H9 (cell line): ENCODE measurements at regions not wholly inside any gene's neighbourhood (a gene's known extent, or its start where the extent isn't known, plus 50 kb on each side); places are given as distances from the start of the nearest gene placed in this dataset.

Source experiments
- DNase-seq: peaks from one replicate; pipeline ENCODE4 v3.0.0-alpha.2; 2017
- H2AFZ ChIP-seq: one replicate; pipeline ENCODE4 v1.6.1; 2013; ENCODE audit warnings: mild to moderate bottlenecking, low read length, control low read depth, moderate library complexity
- H2AK5ac ChIP-seq: 2 replicates; pipeline ENCODE4 v1.6.1; 2013; ENCODE audit warnings: low read length, control low read depth, mixed read lengths; ENCODE audit not compliant: insufficient read length
- H2BK120ac ChIP-seq: one replicate; pipeline ENCODE4 v1.6.1; 2013; ENCODE audit warnings: low read depth, mild to moderate bottlenecking, low read length, control low read depth, inconsistent platforms; ENCODE audit not compliant: poor library complexity, severe bottlenecking
- H2BK12ac ChIP-seq: 2 replicates; pipeline ENCODE4 v1.6.1; 2013; ENCODE audit warnings: low read length, control low read depth, mixed read lengths, low read depth; ENCODE audit not compliant: insufficient read length
- H2BK15ac ChIP-seq: 2 replicates; pipeline ENCODE4 v1.6.1; 2013; ENCODE audit warnings: low read depth, low read length, control low read depth
- H2BK20ac ChIP-seq: one replicate; pipeline ENCODE4 v1.6.1; 2013; ENCODE audit warnings: low read depth, mild to moderate bottlenecking, low read length, control low read depth, inconsistent platforms; ENCODE audit not compliant: poor library complexity, severe bottlenecking
- H2BK5ac ChIP-seq: 2 replicates; pipeline ENCODE4 v1.6.1; 2013; ENCODE audit warnings: low read length, control low read depth, mixed read lengths; ENCODE audit not compliant: insufficient read length
- H3K14ac ChIP-seq: 2 replicates; pipeline ENCODE4 v1.6.1; 2013; ENCODE audit warnings: low read length, control low read depth; ENCODE audit not compliant: insufficient read depth
- H3K18ac ChIP-seq: 2 replicates; pipeline ENCODE4 v1.6.1; 2013; ENCODE audit warnings: low read depth, mild to moderate bottlenecking, mixed read lengths, low read length, control low read depth; ENCODE audit not compliant: insufficient read length
- H3K23ac ChIP-seq: 2 replicates; pipeline ENCODE4 v1.6.1; 2013; ENCODE audit warnings: low read length, control low read depth, mixed read lengths, low read depth; ENCODE audit not compliant: insufficient read length
- H3K23me2 ChIP-seq: 2 replicates; pipeline ENCODE4 v1.6.1; 2013; ENCODE audit warnings: low read depth, mild to moderate bottlenecking, mixed read lengths, low read length, control low read depth; ENCODE audit not compliant: insufficient read length, poor library complexity, severe bottlenecking
- H3K27ac ChIP-seq: 2 replicates; pipeline ENCODE4 v1.5.1; 2013; ENCODE audit warnings: low read length, control low read depth, mixed read lengths, low read depth; ENCODE audit not compliant: insufficient read length
- H3K27me3 ChIP-seq: 2 replicates; pipeline ENCODE4 v1.6.1; 2013; ENCODE audit warnings: low read length, control low read depth, inconsistent platforms; ENCODE audit not compliant: insufficient read depth
- H3K4ac ChIP-seq: 2 replicates; pipeline ENCODE4 v1.6.1; 2013; ENCODE audit warnings: low read depth, mild to moderate bottlenecking, control low read depth, inconsistent platforms, low read length, moderate library complexity
- H3K4me1 ChIP-seq: 2 replicates; pipeline ENCODE4 v1.6.1; 2013; ENCODE audit warnings: low read length, control low read depth, inconsistent platforms; ENCODE audit not compliant: insufficient read depth
- H3K4me2 ChIP-seq: 2 replicates; pipeline ENCODE4 v1.6.1; 2013; ENCODE audit warnings: low read length, control low read depth, mixed read lengths; ENCODE audit not compliant: insufficient read length, insufficient read depth
- H3K56ac ChIP-seq: 2 replicates; pipeline ENCODE4 v1.6.1; 2013; ENCODE audit warnings: low read depth, mild to moderate bottlenecking, mixed read lengths, low read length, control low read depth; ENCODE audit not compliant: insufficient read length
- H3K79me1 ChIP-seq: 2 replicates; pipeline ENCODE4 v1.6.1; 2013; ENCODE audit warnings: low read depth, mild to moderate bottlenecking, moderate library complexity, low read length, control low read depth, inconsistent platforms; ENCODE audit not compliant: insufficient read depth, poor library complexity, severe bottlenecking
- H3K79me2 ChIP-seq: 2 replicates; pipeline ENCODE4 v1.6.1; 2013; ENCODE audit warnings: low read length, control low read depth, inconsistent platforms; ENCODE audit not compliant: insufficient read depth
- H3K9ac ChIP-seq: 2 replicates; pipeline ENCODE4 v1.6.1; 2013; ENCODE audit warnings: low read length, control low read depth, mixed read lengths; ENCODE audit not compliant: insufficient read length; ENCODE audit errors: extremely low read depth
- H3K9me3 ChIP-seq: one replicate; pipeline ENCODE4 v1.6.1; 2013; ENCODE audit warnings: low read depth, low read length, inconsistent platforms; ENCODE audit not compliant: control insufficient read depth
- H3T11ph ChIP-seq: one replicate; pipeline ENCODE4 v1.6.1; 2013; ENCODE audit warnings: mild to moderate bottlenecking, low read length, control low read depth, inconsistent platforms
- H4K20me1 ChIP-seq: one replicate; pipeline ENCODE4 v1.6.1; 2013; ENCODE audit not compliant: control insufficient read depth, insufficient read length, insufficient read depth
- H4K5ac ChIP-seq: 2 replicates; pipeline ENCODE4 v1.6.1; 2013; ENCODE audit warnings: low read depth, mild to moderate bottlenecking, mixed read lengths, low read length, control low read depth; ENCODE audit not compliant: insufficient read length
- H4K8ac ChIP-seq: replicated peaks from 2 replicates; pipeline ENCODE4 v1.6.1; 2013; ENCODE audit warnings: low read length, control low read depth, mixed read lengths, low read depth; ENCODE audit not compliant: insufficient read length
- H4K91ac ChIP-seq: 2 replicates; pipeline ENCODE4 v1.6.1; 2013; ENCODE audit warnings: low read depth, mild to moderate bottlenecking, moderate library complexity, mixed read lengths, low read length, control low read depth; ENCODE audit not compliant: insufficient read length
- H3K27ac Mint-ChIP-seq, 3 experiments: 2 replicates in 2 of 3; 3 replicates in 1 of 3; pipeline ENCODE4 v1.8.0; 2020 to 2021; ENCODE audit warnings: mixed read lengths in 3 of 3, mild to moderate bottlenecking in 1 of 3, moderate library complexity in 1 of 3
- H3K27me3 Mint-ChIP-seq: 2 replicates; pipeline ENCODE4 v1.8.0; 2021; ENCODE audit warnings: low read depth, mild to moderate bottlenecking, moderate library complexity, mixed read lengths
- H3K36me3 Mint-ChIP-seq, 3 experiments: 2 replicates in 2 of 3; 3 replicates in 1 of 3; pipeline ENCODE4 v1.8.0; 2020 to 2021; ENCODE audit warnings: low read depth in 3 of 3, mixed read lengths in 3 of 3; ENCODE audit not compliant: insufficient read depth in 1 of 3
- H3K4me1 Mint-ChIP-seq, 2 experiments: 2 replicates each; pipeline ENCODE4 v1.8.0; 2020; ENCODE audit warnings: mixed read lengths in 2 of 2
- H3K4me3 Mint-ChIP-seq, 2 experiments: 2 replicates in 1 of 2; 3 replicates in 1 of 2; pipeline ENCODE4 v1.8.0; 2020 to 2021; ENCODE audit warnings: mild to moderate bottlenecking in 2 of 2, mixed read lengths in 2 of 2, moderate library complexity in 1 of 2
- H3K9me3 Mint-ChIP-seq, 2 experiments: 2 replicates in 1 of 2; 3 replicates in 1 of 2; pipeline ENCODE4 v1.8.0; 2020; ENCODE audit warnings: mild to moderate bottlenecking in 2 of 2, mixed read lengths in 2 of 2, moderate library complexity in 1 of 2
- CTCF ChIP-seq: fragments of 200-600 bp; sonication (generic); conservative IDR thresholded peaks from 3 replicates; pipeline ENCODE4 v1.8.0; 2021; ENCODE audit warnings: antibody characterized with exemption, mild to moderate bottlenecking

GRCh38 chr6:148628251-148628650 is 118.6 kb upstream of the UST start:
- peaks cover 0 to 4% (median 0%) of the 10 kb centered on the region in 3 experiments; a peak in 4 of 7 replicates for H3K36me3 Mint-ChIP-seq
- Histone ChIP-seq H2BK15ac (no peak overlapping the region), H2BK20ac (no peak overlapping the region), H2BK12ac (no peak overlapping the region), H3K56ac (no peak overlapping the region), H2BK5ac (no peak overlapping the region), H3K27ac (no peak overlapping the region), H3T11ph (no peak overlapping the region), H3K23ac (no peak overlapping the region), H3K4me2 (no peak overlapping the region), H3K4me1 (peaks cover 7% of the 10 kb centered on the region), H3K4ac (no peak overlapping the region), H2AFZ (no peak overlapping the region), H4K8ac (no peak overlapping the region), H3K79me1 (no peaks in the 10 kb centered on the region), H4K91ac (no peak overlapping the region), H2AK5ac (no peak overlapping the region), H4K20me1 (no peaks in the 10 kb centered on the region), H3K27me3 (no peaks in the 10 kb centered on the region), H3K14ac (no peak overlapping the region), H3K23me2 (no peaks in the 10 kb centered on the region), H3K79me2 (no peaks in the 10 kb centered on the region), H3K9me3 (no peaks in the 10 kb centered on the region), H4K5ac (no peak overlapping the region), H3K18ac (no peak overlapping the region), H2BK120ac (no peak overlapping the region), H3K9ac (no peak overlapping the region)
- H3K27ac Mint-ChIP-seq, result peak overlapping the region in 1 of 3 experiments; percentile 76; a peak in 3 of 7 replicates
- H3K27me3 Mint-ChIP-seq, result no peaks in the 10 kb centered on the region; the same call in 1 of the 2 replicates
- DNase-seq, result no peak
- TF ChIP-seq CTCF, result no peak
- no peak overlapping the region; a peak in 1 of 5 replicates for H3K4me3 Mint-ChIP-seq
- H3K4me1 Mint-ChIP-seq, result peaks cover 21 to 24% of the 10 kb centered on the region in 2 experiments
- 0 out of 5 replicates have a peak, but pooled peaks cover 0 to 1% of the 10 kb centered on the region in 2 experiments for H3K9me3 Mint-ChIP-seq
